Endothelial cell (in vitro differentiated cells): ENCODE measurements at regions not wholly inside any gene's neighbourhood (a gene's known extent, or its start where the extent isn't known, plus 50 kb on each side); places are given as distances from the start of the nearest gene placed in this dataset.

ENCODE experiments used
- DNase-seq: peaks from one replicate; pipeline ENCODE4 v3.0.0; 2021; ENCODE audit warnings: low spot score
- H3K27ac Mint-ChIP-seq: one replicate; pipeline ENCODE4 v1.8.0; 2021; ENCODE audit warnings: mixed read lengths, inconsistent platforms; ENCODE audit not compliant: unreplicated experiment
- H3K27me3 Mint-ChIP-seq: one replicate; pipeline ENCODE4 v1.8.0; 2021; ENCODE audit warnings: mild to moderate bottlenecking, moderate library complexity, mixed read lengths, inconsistent platforms; ENCODE audit not compliant: unreplicated experiment
- H3K36me3 Mint-ChIP-seq: one replicate; pipeline ENCODE4 v1.8.0; 2021; ENCODE audit warnings: mild to moderate bottlenecking, low read depth, mixed read lengths, inconsistent platforms; ENCODE audit not compliant: unreplicated experiment
- H3K4me1 Mint-ChIP-seq: one replicate; pipeline ENCODE4 v1.8.0; 2021; ENCODE audit warnings: mild to moderate bottlenecking, mixed read lengths, inconsistent platforms; ENCODE audit not compliant: unreplicated experiment
- H3K4me3 Mint-ChIP-seq: one replicate; pipeline ENCODE4 v1.8.0; 2021; ENCODE audit warnings: mild to moderate bottlenecking, mixed read lengths, inconsistent platforms; ENCODE audit not compliant: unreplicated experiment
- H3K9me3 Mint-ChIP-seq: one replicate; pipeline ENCODE4 v1.8.0; 2021; ENCODE audit warnings: mixed read lengths, inconsistent platforms; ENCODE audit not compliant: unreplicated experiment
- CTCF ChIP-seq: fragments of 200-600 bp; sonication (generic); IDR thresholded peaks from one replicate; pipeline ENCODE4 v1.5.0; 2021; ENCODE audit warnings: antibody characterized with exemption; ENCODE audit not compliant: unreplicated experiment

- H3K27me3 Mint-ChIP-seq = peaks cover 1% of the 10 kb centered on the region
- peaks cover 1% of the 10 kb centered on the region for H3K4me1 Mint-ChIP-seq
- peak; percentile 16 for TF ChIP-seq CTCF
- no peak overlapping the region for H3K27ac Mint-ChIP-seq
- no peaks in the 10 kb centered on the region for H3K9me3 Mint-ChIP-seq
- no peak overlapping the region for H3K4me3 Mint-ChIP-seq
- no peak for DNase-seq
- H3K36me3 Mint-ChIP-seq = peaks cover 3% of the 10 kb centered on the region
These were observed 281.0 kb downstream of the CDC5L start for GRCh38 chr6:44668391-44668930.

- Mint-ChIP-seq H3K27ac (no peak overlapping the region), H3K27me3 (peaks cover 1% of the 10 kb centered on the region), H3K9me3 (no peaks in the 10 kb centered on the region), H3K4me1 (no peaks in the 10 kb centered on the region), H3K36me3 (peaks cover 3% of the 10 kb centered on the region), H3K4me3 (no peak overlapping the region)
- TF ChIP-seq CTCF = no peak
- no peak for DNase-seq
These were observed 281.7 kb downstream of the CDC5L start for GRCh38 chr6:44668976-44669934.

- TF ChIP-seq CTCF = no peak
- Mint-ChIP-seq H3K4me3 (no peak overlapping the region), H3K9me3 (no peaks in the 10 kb centered on the region), H3K36me3 (peaks cover 3% of the 10 kb centered on the region), H3K27ac (no peak overlapping the region), H3K4me1 (no peaks in the 10 kb centered on the region), H3K27me3 (peaks cover 1% of the 10 kb centered on the region)
- no peak for DNase-seq
These were observed 282.6 kb downstream of the CDC5L start for GRCh38 chr6:44670146-44670545.

- no peak for TF ChIP-seq CTCF
- no peak for DNase-seq
- H3K36me3 Mint-ChIP-seq = peaks cover 3% of the 10 kb centered on the region
- H3K27ac Mint-ChIP-seq = no peak overlapping the region
- H3K4me1 Mint-ChIP-seq = no peaks in the 10 kb centered on the region
- H3K9me3 Mint-ChIP-seq = no peaks in the 10 kb centered on the region
- no peak overlapping the region for H3K4me3 Mint-ChIP-seq
- H3K27me3 Mint-ChIP-seq = peaks cover 4% of the 10 kb centered on the region
These were observed 283.8 kb downstream of the CDC5L start for GRCh38 chr6:44671333-44671732.

GRCh38 chr6:44672086-44672485 is 284.6 kb downstream of the CDC5L start:
- no peak overlapping the region for H3K4me3 Mint-ChIP-seq
- no peaks in the 10 kb centered on the region for H3K4me1 Mint-ChIP-seq
- peaks cover 4% of the 10 kb centered on the region for H3K27me3 Mint-ChIP-seq
- peaks cover 3% of the 10 kb centered on the region for H3K36me3 Mint-ChIP-seq
- no peaks in the 10 kb centered on the region for H3K9me3 Mint-ChIP-seq
- no peak overlapping the region for H3K27ac Mint-ChIP-seq
- DNase-seq = no peak
- no peak for TF ChIP-seq CTCF
